ENCODE measurements at regions not wholly inside any gene's neighbourhood (a gene's known extent, or its start where the extent isn't known, plus 50 kb on each side); places are given as distances from the start of the nearest gene placed in this dataset.

DNA sequence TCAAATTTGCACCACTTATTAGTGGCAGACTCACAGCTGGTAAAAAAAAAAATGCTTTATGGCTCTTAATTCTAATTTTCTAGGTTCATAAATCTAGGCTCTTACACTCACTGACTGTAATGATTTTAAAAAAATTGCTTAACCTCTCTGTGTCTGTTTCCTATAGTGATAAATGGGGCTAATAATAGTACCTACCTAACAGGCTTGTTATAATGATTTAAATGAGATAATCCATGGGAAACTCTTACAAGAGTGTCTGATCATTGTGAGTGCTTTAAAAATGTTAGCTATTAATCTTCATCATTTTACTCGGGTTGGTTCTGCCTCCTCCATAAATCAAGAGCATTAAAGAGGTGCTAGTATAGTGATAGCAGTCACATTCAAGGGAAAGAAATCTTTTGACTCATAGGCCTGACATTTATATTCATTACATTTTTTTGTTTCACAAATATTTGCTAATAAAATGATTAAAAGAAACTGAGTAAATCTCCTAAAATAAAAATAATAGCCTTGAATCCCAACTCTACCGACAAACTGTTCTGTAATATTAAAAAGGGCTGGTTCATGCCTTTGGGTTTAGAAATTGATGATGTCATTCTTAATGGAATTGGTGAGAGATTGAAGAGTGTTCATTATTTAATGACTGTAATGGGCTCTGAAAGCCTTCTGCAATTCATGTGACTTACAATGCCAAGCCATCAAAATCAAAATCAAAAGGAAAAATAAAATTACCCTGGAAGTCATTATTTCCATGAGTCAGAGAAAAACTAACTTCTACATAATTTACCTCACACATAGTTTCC lies 93.9 kb upstream of the PALMD start:
- no peak overlapping the region for H3K4me2 ChIP-seq (ENCODE audit: low read depth, low read length)
- ChIA-PET CTCF (ENCODE audit: low intra/inter-chr PET ratio, low total read pairs) (no interaction called here), POLR2A (no interaction called here)
- H4K20me1 ChIP-seq (ENCODE audit: insufficient read depth, low read length), result no peaks in the 10 kb centered on the region
- no peak overlapping the region for H2AFZ ChIP-seq (ENCODE audit: low read length)
- intact Hi-C loops (cut with micrococcal nuclease; ENCODE audit: unreplicated experiment), result no loop called here
- H3K4me3 ChIP-seq (replicated peaks in 1 of 3; ENCODE audit: insufficient read depth in 1 of 3, low read depth in 2 of 3, low read length in 3 of 3), result no peak overlapping the region
- BruUV-seq (replicated peaks), result no TSS peak
- FAIRE-seq (no peak), DNase-seq (ENCODE audit: low spot score) (no peak), ATAC-seq (no peak)
- H3K4me1 ChIP-seq (ENCODE audit: insufficient read depth, low read length), result peaks cover 35% of the 10 kb centered on the region
- no peaks in the 10 kb centered on the region for H3K36me3 ChIP-seq (replicated peaks in 1 of 2; ENCODE audit: control insufficient read depth in 1 of 2, insufficient read depth in 2 of 2, low read length in 2 of 2)
- in situ Hi-C loops (cut with HindIII; ENCODE audit: extremely low pct_ligation_motif_present, low pct_unique_long_range_greater_than_20kb), result no loop called here
- no peaks in the 10 kb centered on the region for H3K79me2 ChIP-seq (ENCODE audit: insufficient read depth, low read length)
- H3K27ac ChIP-seq (ENCODE audit: extremely low read length, insufficient read depth, low read length), result no peak overlapping the region
- WGBS (ENCODE audit: low lambda C conversion rate), result 95% methylated on average over 2 of the region's 2 CpGs
- H3K9me3 ChIP-seq (ENCODE audit: low read length), result no peaks in the 10 kb centered on the region
- H3K27me3 ChIP-seq (ENCODE audit: control insufficient read depth in 1 of 2, insufficient read depth in 2 of 2, low read length in 2 of 2), result no peaks in the 10 kb centered on the region
- TF ChIP-seq ELF3 (CRISPR knock-in tag; IDR thresholded peaks at IDR 0.05) (no peak), FOXA3 (CRISPR knock-in tag; IDR thresholded peaks at IDR 0.05) (no peak), EEA1 (CRISPR knock-in tag; IDR thresholded peaks at IDR 0.05; ENCODE audit: borderline replicate concordance) (no peak), ATF7 (IDR thresholded peaks at IDR 0.05) (peak; percentile 93), ATF7 (CRISPR knock-in tag; IDR thresholded peaks at IDR 0.05) (no peak), E2F5 (CRISPR knock-in tag; conservative IDR thresholded peaks at IDR 0.05) (no peak), PRDM10 (CRISPR knock-in tag; IDR thresholded peaks at IDR 0.05; ENCODE audit: low read depth) (no peak), ZFP91 (CRISPR knock-in tag; IDR thresholded peaks at IDR 0.05; ENCODE audit: borderline replicate concordance) (no peak), CREB1 (IDR thresholded peaks at IDR 0.05) (0 out of 2 replicates have a peak, but pooled peaks have one; percentile 31), CREB1 (CRISPR knock-in tag; IDR thresholded peaks at IDR 0.05) (no peak)
- TF ChIP-seq, protein P1, sequence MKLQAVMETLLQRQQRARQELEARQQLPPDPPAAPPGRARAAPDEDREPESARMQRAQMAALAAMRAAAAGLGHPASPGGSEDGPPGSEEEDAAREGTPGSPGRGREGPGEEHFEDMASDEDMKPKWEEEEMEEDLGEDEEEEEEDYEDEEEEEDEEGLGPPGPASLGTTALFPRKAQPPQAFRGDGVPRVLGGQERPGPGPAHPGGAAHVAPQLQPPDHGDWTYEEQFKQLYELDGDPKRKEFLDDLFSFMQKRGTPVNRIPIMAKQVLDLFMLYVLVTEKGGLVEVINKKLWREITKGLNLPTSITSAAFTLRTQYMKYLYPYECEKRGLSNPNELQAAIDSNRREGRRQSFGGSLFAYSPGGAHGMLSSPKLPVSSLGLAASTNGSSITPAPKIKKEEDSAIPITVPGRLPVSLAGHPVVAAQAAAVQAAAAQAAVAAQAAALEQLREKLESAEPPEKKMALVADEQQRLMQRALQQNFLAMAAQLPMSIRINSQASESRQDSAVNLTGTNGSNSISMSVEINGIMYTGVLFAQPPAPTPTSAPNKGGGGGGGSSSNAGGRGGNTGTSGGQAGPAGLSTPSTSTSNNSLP (IDR thresholded peaks at IDR 0.05; ENCODE audit: low read depth, low read length), result no peak
- H3K9ac ChIP-seq (ENCODE audit: insufficient read depth, low read depth, low read length), result no peak overlapping the region
